Fibroblast of the aortic adventitia (primary cell): ENCODE measurements at regions not wholly inside any gene's neighbourhood (a gene's known extent, or its start where the extent isn't known, plus 50 kb on each side); places are given as distances from the start of the nearest gene placed in this dataset.

Experiments
- DNase-seq: peaks from one replicate; pipeline ENCODE4 v3.0.0-alpha.2; 2010; ENCODE audit warnings: low read depth
- H3K4me3 ChIP-seq: 2 replicates; pipeline ENCODE4 v1.5.1; 2011; ENCODE audit warnings: low read depth, mild to moderate bottlenecking, control low read depth, low read length, moderate library complexity
- TF ChIP-seq, protein P1 (sequence below): IDR thresholded peaks from 2 replicates; pipeline ENCODE4 v1.5.1; 2011; ENCODE audit warnings: mild to moderate bottlenecking, low read length, control low read depth, inconsistent platforms; ENCODE audit not compliant: insufficient read depth

DNA sequence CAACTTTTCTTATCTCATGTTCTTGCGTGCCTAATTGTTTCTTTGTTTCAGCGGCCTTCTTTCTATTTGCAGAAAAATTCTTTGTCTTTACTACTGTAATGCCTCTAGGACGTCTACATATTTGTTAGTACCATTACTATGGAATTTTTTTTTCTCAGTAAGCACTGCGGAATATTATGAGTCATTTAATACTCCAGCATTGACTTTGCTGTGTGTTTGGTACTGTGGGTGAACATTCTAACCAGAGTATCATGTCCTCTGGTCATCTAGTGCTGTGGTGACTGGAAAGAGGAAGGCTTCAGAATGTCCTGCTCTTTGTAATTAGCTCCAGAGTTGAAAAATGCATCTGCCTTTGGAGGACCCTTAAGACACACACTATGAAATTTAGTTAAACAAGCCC lies 58.5 kb upstream of the FERD3L start:
- no peak overlapping the region for H3K4me3 ChIP-seq
- TF ChIP-seq, protein P1, sequence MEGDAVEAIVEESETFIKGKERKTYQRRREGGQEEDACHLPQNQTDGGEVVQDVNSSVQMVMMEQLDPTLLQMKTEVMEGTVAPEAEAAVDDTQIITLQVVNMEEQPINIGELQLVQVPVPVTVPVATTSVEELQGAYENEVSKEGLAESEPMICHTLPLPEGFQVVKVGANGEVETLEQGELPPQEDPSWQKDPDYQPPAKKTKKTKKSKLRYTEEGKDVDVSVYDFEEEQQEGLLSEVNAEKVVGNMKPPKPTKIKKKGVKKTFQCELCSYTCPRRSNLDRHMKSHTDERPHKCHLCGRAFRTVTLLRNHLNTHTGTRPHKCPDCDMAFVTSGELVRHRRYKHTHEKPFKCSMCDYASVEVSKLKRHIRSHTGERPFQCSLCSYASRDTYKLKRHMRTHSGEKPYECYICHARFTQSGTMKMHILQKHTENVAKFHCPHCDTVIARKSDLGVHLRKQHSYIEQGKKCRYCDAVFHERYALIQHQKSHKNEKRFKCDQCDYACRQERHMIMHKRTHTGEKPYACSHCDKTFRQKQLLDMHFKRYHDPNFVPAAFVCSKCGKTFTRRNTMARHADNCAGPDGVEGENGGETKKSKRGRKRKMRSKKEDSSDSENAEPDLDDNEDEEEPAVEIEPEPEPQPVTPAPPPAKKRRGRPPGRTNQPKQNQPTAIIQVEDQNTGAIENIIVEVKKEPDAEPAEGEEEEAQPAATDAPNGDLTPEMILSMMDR = no peak
- DNase-seq = no peak

DNA sequence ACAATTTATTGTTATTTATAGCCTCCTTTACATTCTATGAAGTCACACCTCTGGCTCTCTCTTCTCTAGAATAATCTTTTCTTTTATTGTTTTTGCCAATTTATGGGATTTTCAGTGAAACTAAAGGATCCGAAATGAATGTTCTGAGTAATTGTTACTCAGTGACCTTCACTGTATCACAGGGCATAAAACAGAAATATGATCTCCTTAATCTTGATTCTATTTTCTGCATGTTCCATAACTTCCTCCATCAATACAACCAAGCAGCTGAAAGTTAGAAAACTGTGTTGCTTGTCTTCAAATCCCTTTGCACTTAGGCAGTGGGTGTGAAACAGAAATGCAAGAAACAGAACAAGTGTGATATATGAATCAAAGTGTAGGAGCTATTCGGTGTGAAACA lies 57.4 kb upstream of the FERD3L start:
- H3K4me3 ChIP-seq = no peak overlapping the region
- TF ChIP-seq, protein P1 = no peak
- peak; percentile 4 for DNase-seq
